OCI-LY3 (cell line): ENCODE measurements at regions not wholly inside any gene's neighbourhood (a gene's known extent, or its start where the extent isn't known, plus 50 kb on each side); places are given as distances from the start of the nearest gene placed in this dataset.

Source experiments
- EZH2phosphoT487 ChIP-seq: fragments of 200-600 bp; shearing (Covaris generic); IDR thresholded peaks from 2 replicates; pipeline ENCODE4 v1.6.1; 2018; ENCODE audit warnings: antibody characterized with exemption, mixed run types, low read depth
- TF ChIP-seq, protein P1 (sequence below): fragments of 200-600, 300-600 bp; sonication (generic); IDR thresholded peaks from 2 replicates; pipeline ENCODE4 v1.5.1; 2014; ENCODE audit warnings: antibody characterized with exemption, low read length, low read depth

- TF ChIP-seq EZH2phosphoT487, result no peak
- TF ChIP-seq, protein P1, sequence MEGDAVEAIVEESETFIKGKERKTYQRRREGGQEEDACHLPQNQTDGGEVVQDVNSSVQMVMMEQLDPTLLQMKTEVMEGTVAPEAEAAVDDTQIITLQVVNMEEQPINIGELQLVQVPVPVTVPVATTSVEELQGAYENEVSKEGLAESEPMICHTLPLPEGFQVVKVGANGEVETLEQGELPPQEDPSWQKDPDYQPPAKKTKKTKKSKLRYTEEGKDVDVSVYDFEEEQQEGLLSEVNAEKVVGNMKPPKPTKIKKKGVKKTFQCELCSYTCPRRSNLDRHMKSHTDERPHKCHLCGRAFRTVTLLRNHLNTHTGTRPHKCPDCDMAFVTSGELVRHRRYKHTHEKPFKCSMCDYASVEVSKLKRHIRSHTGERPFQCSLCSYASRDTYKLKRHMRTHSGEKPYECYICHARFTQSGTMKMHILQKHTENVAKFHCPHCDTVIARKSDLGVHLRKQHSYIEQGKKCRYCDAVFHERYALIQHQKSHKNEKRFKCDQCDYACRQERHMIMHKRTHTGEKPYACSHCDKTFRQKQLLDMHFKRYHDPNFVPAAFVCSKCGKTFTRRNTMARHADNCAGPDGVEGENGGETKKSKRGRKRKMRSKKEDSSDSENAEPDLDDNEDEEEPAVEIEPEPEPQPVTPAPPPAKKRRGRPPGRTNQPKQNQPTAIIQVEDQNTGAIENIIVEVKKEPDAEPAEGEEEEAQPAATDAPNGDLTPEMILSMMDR, result no peak
Measured at GRCh38 chr5:67383451-67383850, 186.9 kb upstream of the CD180 start.
